GM21619 (cell line): ENCODE measurements at regions not wholly inside any gene's neighbourhood (a gene's known extent, or its start where the extent isn't known, plus 50 kb on each side); places are given as distances from the start of the nearest gene placed in this dataset.
"Not testable (repeated sequence)": the region's sequence is repeated elsewhere in the genome, so short reads cannot be mapped to it uniquely, and the experiment has no call there.

ENCODE experiments used
- ATAC-seq: cut with Tn5 transposase; IDR thresholded peaks from one replicate; pipeline ENCODE4 v1.9.1; 2021; ENCODE audit not compliant: unreplicated experiment

- no peak for ATAC-seq
These were observed 133.6 kb upstream of the GLRA1 start for GRCh38 chr5:152058267-152058666.

DNA sequence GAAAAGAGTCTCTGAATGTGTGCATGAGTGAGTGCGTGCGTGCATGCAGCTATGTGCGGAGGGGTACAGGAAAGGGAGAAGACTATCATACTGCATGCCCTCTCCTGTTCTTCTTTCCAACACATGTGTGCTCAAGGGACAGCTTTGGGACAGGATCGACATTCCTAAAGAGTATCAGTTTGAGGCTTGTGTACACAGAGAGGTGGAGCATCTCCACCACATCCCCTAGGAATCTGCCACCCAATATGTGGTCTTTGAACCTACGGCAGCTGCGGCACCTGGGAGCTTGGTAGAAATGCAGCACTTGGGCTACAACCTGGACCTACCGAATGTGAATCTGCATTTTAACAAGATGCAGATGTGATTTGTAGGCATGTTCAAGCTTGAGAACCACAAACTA, 132.3 kb upstream of the GLRA1 start:
- ATAC-seq = no peak

DNA sequence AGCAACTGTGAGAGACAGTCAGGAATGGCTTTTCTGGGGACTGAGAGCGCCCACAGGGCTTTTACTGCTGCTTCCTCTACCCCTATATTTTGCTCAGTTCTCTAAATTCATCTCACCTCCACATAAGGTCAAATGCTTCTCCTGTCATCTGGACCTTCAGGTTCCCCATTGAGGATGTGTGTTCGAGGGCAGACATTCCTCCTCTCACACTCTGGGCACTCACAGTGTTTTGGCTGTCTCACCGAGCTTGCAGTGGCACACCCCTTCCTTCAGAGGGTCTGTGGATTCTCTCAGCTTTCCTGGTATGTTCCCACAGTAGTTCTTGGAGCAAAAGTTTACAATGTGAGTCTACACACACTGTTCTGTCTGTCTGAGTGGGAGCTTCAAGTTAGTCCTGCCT, 127.8 kb upstream of the GLRA1 start:
- no peak for ATAC-seq

DNA sequence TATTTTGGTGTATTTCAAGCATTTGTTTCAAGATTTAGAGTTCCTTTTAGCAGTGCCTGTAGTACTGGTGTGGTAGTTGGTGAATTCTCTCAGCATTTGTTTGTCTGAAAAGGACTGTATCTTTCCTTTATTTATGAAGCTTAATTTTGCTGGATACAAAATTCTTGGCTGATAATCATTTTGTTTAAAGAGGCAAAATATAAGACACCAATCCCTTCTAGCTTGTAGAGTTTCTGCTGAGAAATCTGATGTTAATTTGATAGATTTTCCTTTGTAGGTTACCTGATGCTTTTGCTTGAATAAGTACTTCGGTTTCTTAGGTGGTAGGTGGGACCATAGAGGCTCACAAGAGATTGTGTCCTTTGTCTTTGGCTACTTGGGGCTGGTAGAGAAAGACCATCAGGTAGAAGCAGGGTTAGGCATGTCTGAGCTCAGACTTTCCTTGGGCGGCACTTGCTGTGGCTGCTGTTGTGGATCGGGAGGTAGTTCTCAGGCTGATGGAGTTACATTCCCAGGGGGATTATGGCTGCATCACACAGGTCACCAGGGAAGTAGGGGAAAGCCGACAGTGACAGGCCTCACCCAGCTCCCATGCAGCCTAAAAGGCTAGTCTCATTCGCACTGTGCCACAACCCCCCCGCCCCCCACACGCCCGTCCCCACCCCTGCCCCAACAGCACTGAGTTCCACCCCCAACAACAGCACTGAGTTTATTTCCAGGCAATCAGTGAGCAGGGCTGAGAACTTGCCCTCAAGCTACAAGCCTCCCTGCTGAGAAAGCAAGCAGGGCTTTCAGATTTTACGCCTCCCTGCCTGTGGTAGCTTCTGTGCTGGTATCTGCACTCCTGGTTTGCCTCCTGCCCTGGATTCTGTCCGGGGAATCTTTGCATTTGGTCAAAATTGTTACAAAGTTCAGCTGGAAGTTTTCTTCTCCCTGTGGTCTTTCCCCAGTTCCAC, 127.1 kb upstream of the GLRA1 start:
- no peak for ATAC-seq

DNA sequence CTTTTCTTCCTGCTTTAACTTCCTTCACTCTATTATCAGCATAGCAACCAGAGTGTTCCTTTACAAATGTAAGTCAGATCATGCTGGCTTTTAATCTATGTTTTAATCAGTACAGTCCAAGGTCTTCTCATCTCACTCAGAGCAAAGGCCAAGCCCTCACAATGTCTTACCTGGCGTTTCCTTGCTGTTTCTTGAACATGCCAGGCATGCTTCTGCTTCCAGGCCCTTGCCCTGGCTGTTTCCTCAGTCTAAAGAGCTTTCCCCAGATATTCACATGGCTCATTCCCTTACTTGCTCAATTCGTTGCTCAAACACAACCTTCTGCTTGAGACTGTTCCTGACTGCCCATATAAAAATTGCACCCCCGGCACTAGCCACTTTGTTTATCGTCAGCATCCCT, 121.7 kb upstream of the GLRA1 start:
- ATAC-seq = no peak

DNA sequence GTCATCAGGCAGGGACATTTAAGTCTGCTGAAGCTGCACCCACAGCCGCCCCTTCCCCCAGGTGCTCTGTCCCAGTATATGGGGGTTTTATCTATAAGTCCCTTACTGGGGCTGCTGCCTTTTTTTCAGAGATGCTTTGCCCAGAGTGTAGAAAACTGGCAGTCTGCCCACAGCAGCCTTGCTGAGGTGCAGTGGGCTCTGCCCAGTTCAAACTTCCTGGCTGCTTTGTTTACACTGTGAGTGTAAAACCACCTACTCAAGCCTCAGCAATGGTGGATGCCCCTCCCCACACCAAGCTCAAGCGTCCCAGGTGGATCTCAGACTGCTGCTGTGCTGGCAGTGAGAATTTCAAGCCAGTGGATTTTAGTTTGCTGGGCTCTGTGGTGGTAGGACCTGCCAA, 114.2 kb upstream of the GLRA1 start:
- not testable (repeated sequence) for ATAC-seq

DNA sequence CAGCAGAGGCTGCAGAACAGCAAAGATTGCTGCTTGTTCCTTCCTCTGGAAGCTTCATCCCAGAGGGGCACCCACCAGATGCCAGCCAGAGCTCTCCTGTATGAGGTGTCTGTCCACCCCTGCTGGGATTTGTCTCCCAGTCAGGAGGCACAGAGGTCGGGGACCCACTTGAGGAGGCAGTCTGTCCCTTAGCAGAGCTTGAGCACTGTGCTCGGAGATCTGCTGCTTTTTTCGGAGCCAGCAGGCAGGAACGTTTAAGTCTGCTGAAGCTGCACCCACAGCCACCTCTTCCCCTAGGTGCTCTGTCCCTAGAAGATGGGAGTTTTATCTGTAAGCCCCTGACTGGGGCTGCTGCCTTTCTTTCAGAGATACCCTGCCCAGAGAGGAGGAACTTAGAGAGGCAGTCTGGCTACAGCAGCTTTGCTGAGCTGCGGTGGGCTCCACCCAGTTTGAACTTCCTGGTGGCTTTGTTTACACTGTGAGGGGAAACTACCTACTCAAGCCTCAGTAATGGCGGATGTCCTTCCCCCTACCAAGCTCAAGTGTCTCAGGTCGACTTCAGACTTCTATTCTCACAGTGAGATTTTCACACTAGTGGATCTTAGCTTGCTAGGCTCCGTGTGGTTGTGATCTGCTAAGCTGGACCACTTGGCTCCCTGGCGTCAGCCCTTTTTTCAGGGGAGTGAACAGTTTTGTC, 101.8 kb upstream of the GLRA1 start:
- ATAC-seq = not testable (repeated sequence)

GRCh38 chr5:152016421-152016820, 91.8 kb upstream of the GLRA1 start:
- no peak for ATAC-seq

DNA sequence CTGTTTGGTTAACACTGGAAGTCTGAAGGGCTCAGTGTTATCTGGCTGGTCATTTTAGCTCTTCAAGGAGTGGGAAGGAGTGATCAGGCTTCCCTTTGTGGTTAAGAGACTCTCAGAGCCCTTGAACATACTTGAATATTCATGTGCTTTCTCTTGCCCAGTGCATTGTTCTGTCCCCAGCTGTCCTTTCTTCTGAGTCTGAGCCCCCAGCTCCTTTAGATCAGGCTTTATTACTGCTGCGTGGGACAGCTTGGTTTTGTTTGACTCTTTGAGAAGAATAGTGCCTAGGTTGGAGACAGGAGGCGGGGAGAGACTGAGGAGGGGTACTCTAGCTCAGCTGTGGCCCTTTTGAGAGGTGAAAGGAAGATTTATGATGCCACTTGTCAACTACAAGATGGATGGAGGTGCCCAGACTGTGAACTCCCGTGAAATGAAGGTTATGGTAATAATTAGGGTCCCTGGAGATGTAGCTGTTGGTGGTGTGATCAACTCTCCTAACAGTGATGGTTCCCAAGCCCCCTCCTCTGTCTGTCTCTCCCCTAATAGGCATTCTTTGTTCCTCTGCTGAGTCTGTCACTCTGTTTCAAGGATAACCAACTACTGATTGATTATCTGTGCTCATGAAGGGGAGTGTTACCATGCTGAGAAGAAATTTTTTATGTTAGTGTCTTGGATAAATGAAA, 83.1 kb upstream of the GLRA1 start:
- ATAC-seq = no peak

GRCh38 chr5:152004095-152004494, 79.4 kb upstream of the GLRA1 start:
- no peak for ATAC-seq
